ENCODE measurements at regions not wholly inside any gene's neighbourhood (a gene's known extent, or its start where the extent isn't known, plus 50 kb on each side); places are given as distances from the start of the nearest gene placed in this dataset.
A peak's percentile ranks its signal among the peaks of the same experiment; 100 is the strongest.
"Not testable (repeated sequence)": the region's sequence is repeated elsewhere in the genome, so short reads cannot be mapped to it uniquely, and the experiment has no call there.

DNA sequence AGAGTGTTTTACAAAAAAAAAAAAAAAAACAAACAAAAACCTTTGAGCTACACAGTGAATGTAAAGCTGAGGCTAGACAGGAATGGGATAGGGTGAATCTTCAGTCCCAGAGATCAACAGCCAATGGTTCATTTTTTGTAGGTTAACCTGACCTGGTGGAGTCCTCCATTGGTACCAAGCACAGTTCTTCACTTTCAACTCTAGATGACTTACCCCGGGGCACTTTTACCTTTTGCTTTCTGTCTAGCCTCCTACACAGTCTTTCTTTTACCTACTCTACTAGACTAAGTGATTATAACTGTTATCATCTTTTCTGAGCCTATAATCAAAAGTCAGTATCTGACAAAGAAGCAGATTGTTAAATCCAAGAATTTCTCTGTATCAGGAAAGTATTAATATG is 50.9 kb downstream of the ANXA2R start:
- no peak for DNase-seq

DNA sequence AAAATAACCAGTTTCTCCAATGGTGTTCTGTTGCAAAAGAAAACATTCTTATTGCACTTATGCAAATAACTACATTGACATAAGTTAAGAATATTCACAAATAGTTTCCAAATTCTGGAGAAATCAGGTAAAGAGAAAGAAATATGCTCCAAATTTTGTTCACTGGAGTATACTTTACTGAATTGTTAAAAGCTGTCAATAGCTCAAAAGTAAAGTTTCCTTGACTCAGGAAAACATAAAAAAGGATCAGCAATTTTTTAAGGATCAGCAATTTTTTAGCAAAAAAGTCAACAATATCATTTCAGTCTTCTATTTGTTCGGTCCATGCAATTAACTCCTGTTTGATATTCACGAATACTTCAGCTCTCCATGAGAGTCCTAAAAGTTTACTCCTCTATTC is 51.6 kb downstream of the ANXA2R start:
- no peak for DNase-seq

DNA sequence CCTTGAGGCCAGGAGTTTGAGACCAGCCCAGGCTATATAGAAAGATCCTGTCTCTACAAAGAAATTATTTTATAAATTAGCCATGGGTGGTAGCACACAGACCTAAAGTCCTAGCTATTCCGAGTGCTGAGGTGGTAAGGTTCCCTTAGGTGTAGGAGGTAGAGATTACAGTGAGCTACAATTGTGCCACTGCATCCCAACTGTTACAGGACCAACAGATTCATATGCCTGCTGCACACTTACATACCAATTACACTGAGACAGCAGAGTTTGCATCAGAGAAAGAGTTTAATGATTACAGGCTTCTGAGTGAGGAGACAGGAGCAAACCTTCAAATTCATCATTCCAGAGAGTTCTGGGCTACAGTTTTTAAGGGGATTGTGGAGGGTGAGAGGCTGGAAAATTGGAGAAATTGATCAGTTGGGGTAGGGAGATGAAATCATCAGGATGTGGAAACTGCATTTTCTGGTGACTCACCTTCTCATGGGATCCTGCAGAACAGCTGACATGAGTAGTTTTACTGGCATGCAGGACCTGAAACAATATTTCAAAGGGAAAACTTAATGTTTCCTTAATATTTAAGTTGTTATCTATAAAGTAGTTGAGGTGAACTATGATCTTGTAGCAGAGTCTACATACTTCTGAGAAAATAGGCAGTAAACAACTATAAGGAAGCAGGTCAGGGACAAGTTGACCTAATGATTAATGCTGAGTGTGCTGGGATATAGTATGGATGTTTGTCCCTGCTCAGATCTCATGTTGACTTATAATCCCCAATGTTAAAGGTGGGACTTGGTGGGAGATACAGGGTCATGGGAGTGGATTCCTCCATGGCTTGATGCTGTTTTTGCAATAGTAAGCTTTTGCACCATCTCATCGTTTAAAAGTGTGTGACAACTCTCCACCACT is 54.7 kb downstream of the ANXA2R start:
- no peak for DNase-seq

DNA sequence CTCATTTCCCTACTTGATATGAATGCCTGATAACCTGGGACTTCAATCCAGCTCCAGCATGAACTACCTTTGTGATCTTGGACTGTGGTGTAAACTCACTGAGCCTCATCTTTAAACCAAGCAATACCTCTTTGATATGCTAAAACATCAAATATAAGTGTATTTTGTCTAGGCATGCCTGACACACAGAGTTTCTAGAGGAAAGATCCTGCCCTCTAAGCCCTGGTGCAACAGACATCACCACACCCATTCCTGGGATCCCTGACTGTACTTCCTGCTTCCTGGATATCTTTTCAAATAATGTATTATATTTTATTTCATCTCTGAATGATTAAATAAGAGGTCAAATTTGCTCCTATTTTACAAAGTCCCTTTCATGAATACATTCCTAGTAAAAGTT is 55.8 kb downstream of the ANXA2R start:
- no peak for DNase-seq

DNA sequence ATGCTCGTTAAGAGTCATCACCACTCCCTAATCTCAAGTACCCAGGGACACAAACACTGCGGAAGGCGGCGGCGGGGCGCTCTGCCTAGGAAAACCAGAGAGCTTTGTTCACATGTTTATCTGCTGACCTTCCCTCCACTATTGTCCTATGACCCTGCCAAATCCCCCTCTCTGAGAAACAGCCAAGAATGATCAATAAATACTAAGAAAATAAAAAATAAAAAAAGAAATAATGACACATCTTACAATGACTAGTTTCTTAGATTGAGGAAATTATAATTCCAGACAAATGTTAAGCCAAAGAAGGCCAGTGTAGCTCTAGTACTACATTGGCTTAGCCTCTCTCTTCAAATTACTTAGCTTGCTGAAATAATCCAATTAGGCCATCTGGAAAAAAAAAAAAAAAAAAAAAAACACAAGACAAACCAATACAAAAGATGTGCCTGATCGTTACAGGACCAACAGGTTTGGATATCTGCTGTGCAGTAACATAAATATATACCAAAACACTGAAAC is 58.0 kb downstream of the ANXA2R start:
- DNase-seq: peak; percentile 89

DNA sequence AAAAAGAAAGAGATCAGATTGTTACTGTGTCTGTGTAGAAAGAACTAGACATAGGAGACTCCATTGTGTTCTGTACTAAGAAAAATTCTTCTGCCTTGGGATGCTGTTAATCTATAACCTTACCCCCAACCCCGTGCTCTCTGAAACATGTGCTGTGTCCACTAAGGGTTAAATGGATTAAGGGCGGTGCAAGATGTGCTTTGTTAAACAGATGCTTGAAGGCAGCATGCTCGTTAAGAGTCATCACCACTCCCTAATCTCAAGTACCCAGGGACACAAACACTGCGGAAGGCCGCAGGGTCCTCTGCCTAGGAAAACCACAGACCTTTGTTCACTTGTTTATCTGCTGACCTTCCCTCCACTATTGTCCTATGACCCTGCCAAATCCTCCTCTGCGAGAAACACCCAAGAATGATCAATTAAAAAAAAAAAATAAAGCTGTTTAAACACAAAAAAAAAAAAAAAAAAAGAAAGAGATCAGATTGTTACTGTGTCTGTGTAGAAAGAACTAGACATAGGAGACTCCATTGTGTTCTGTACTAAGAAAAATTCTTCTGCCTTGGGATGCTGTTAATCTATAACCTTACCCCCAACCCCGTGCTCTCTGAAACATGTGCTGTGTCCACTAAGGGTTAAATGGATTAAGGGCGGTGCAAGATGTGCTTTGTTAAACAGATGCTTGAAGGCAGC is 58.6 kb downstream of the ANXA2R start:
- not testable (repeated sequence) for DNase-seq

DNA sequence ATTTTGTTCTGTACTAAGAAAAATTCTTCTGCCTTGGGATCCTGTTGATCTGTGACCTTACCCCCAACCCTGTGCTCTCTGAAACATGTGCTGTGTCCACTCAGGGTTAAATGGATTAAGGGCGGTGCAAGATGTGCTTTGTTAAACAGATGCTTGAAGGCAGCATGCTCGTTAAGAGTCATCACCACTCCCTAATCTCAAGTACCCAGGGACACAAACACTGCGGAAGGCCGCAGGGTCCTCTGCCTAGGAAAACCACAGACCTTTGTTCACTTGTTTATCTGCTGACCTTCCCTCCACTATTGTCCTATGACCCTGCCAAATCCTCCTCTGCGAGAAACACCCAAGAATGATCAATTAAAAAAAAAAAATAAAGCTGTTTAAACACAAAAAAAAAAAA is 59.1 kb downstream of the ANXA2R start:
- DNase-seq: not testable (repeated sequence)

DNA sequence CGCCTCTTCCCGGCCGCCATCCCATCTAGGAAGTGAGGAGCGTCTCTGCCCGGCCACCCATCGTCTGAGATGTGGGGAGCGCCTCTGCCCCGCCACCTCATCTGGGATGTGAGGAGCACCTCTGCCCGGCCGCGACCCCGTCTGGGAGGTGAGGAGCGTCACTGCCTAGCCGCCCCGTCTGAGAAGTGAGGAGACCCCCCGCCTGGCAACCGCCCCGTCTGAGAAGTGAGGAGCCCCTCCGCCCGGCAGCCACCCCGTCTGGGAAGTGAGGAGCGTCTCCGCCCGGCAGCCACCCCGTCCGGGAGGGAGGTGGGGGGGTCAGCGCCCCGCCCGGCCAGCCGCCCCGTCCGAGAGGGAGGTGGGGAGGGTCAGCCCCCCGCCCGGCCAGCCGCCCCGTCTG is 59.7 kb downstream of the ANXA2R start:
- DNase-seq: not testable (repeated sequence)

DNA sequence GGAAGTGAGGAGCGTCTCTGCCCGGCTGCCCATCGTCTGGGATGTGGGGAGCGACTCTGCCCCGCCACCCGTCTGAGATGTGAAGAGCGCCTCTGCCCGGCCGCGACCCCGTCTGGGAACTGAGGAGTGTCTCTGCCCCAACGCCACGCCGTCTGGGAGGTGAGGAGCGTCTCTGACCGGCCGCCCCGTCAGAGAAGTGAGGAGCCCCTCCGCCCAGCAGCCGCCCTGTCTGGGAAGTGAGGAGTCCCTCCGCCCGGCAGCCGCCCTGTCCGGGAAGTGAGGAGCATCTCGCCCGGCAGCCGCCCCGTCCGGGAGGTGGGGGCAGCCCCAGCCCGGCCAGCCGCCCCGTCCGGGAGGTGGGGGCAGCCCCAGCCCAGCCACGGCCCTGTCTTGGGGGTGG is 60.9 kb downstream of the ANXA2R start:
- DNase-seq: not testable (repeated sequence)

DNA sequence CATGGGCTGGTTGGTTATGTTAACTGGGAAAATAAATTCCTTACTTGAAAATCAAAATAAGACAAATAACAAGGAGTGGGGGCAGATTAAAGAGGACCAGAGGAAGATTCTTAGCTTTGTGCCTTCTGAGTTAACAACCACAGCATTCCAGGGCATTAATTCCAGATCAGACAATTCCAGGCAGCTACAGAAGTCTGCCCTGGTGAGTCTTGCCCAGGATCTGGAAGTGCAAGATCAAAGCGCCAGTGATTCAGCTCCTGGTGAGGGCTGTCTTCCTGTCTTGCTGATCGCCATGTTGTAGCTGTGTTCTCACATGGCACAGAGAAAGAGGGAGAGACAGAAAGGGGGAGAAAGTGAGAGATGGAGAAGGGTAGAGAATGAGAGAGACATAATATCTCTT is 65.6 kb downstream of the ANXA2R start:
- no peak for DNase-seq

DNA sequence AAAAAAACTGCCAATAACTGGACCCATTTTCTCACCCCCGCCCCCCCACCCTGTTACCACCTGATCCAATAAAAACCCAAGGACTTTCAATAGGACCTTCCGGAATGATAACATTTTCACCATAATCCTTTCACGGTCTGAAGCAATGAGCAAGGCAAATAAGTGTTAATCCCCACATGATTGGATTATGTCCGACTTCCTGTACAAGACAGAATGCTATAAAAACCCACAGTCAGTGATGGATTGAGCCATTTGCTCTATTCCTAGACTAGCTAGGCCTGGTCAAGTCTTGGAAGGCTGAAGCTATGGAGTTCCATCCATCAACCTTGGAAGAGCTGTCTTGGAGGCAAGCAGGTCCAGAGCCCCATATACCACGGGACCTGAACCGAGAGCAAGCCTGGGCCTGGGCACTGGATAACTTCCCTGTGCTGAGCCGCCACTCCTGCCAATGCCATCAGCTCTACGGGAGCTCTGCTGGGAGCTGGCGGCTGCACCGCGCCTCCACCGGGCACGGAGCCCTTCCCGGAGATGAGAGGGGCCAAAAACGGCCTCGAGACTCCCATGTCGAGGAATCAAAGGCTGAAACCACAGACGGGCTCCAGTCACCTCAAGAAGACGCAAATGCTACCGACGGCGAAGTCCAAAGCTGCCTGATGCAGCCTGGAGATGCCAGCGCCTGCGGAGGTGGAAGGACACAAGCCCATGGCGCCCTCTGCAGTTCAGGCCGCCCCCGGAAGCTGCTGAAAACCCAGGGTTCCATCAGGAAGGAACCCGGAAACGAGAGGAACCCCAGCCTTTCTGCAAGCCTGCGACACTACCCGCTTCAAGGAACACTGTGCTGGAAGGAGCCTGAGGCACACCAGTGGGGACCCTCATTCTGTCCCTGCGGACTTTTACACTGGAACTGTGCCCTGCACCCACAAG is 69.2 kb downstream of the ANXA2R start:
- no peak for DNase-seq

DNA sequence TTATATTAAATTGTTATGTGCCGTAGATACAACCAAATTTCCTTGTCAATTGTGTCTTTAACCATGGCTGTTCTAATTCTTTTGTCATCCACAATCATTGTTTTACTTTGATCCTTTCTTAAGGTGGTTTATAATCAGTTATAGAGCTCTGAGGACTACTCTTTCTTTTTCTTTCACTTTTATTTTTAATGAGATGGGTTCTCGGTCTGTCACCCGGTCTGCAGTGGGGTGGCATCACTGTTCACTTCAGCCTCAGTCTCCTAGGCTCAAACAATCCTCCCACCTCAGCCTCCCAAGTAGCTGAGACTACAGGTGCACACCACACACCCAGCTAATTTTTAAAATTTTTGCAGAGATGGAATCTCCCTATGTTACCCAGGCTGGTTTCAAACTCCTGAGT is 74.2 kb downstream of the ANXA2R start:
- DNase-seq: no peak

DNA sequence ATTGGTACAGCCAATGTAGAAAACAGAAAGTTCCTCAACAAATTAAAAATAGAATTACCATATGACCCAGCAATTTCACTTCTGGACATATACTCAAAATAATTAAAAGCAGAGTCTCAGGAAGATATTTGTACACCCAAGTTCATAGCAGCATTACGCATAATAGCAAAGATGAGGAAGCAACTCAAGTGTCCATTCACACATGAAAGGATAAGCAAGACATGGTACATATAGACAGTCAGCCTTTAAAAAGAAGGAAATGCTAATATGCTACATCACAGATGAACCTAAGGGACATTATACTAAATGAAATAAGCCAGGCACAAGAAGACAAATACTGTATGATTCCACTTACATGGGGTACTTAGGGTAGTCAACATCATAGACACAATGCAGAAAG is 76.7 kb downstream of the ANXA2R start:
- DNase-seq: no peak

DNA sequence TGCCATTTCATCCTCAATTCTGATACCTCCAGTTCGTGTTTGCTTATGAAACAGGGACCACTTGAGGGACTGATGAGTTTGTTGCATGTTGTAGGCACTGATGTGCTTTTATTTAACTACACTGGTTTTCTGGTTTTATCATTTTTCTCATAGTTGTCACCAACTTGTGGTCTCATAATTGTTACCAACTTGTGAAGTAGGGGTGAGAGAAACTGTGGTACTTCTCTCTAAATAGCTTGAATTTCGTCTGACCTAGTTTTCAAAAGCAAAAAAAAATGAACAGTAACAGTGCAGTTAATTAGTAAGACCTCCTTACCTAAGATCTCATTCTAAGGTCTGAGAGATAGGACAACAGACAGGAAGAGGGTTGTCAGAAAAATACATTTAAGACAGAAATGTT is 78.0 kb downstream of the ANXA2R start:
- no peak for DNase-seq

DNA sequence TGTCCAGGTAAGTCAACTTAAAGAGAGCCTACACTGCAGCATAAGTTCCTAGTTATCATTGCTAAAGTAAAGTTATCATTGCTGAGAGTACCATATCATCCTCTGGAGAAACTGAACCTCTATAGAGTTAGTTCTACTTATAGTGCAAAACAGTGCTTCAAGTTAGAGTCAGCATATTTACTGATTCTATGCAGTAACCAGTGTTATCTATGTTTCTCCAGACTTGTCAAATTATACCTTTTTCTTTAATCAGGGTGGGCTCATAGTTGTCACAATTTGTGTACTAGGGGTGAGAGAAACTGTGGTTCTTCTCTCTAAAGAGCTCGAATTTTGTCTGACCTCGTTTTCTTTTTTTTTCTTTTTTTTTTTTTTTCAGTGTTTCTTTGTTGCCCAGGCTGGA is 79.6 kb downstream of the ANXA2R start:
- no peak for DNase-seq

DNA sequence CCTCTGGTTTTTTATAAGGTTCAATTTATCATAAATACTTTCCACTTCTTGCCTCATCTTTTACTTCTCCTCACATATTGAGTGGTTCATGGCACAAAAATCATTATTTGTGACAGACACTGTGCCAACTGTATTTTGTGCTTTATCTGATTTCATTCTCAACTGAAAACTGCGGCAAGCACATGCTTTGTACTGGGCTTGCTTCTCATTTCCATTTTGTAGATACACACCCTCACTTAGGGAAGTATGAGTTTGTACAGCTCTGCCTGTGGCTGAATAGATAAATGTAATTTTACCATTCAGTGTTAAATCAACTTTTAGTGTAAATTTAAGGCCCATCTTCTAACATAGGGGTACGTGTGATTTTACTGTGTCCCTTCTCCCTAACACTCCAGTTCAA is 83.6 kb downstream of the ANXA2R start:
- no peak for DNase-seq

DNA sequence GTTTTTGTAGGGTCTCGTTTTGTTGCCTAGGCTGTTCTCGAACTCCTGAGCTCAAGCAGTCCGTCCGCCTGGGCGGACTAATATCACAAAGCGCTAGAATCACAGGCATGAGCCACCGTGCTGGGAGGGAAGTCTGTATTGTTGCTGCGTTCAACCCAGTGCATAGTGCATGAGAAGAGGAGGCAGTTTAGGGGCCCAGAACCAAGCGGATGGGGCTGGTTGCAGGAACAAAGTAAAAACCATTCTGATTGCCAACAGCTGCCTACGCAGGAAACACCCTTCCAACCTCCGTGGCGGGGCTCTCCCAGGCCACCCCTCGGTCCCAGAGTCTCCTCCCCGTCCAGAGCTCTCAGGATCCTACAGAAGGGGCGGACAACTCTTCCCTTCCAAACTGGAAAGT is 87.1 kb downstream of the ANXA2R start:
- no peak for DNase-seq

DNA sequence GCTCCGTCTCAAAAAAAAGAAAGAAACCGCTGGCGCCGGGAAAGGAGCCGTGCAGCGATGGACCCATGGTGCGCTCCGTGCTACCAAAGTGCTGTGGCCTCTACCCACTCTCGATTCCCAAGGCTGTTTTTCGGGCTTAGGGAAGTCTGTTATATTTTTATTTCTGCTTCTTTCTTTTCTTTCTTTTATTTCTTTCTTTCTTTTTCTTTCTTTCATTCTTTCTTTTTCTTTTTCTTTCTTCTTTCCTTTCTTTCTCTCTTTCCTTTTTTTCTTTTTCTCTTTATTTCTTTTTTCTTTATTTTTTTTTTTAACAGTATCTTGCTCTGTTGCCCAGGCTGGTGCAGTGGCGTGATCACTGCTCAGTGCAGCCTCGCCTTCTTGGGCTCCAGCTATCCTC is 87.5 kb downstream of the ANXA2R start:
- DNase-seq: no peak

DNA sequence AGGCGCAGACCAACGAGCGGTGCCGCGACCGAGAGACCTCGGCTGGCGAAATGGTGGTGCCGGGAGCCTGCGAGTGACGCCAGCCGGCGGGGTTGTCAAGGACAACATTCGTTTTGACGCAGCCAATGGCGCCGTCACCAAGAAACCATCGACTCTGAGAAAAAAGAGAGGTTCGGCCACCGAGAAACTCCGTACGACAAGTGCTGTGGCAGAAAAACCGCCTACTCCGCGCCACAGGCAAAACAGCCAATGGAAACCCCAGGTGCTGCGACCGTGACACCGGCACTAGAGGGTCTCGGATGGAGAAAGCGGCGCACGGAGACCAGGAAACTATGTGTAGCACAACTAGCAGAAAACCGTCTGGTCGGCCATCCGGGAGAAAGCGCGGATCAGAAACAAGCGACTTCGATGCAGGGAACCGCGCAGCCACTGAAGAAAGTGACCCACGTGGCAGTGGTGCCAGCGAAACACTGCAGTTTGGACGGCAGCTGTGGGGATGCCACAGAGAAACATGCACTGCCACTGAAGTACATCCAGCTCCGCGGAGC is 88.8 kb downstream of the ANXA2R start:
- peak; percentile 94 for DNase-seq

DNA sequence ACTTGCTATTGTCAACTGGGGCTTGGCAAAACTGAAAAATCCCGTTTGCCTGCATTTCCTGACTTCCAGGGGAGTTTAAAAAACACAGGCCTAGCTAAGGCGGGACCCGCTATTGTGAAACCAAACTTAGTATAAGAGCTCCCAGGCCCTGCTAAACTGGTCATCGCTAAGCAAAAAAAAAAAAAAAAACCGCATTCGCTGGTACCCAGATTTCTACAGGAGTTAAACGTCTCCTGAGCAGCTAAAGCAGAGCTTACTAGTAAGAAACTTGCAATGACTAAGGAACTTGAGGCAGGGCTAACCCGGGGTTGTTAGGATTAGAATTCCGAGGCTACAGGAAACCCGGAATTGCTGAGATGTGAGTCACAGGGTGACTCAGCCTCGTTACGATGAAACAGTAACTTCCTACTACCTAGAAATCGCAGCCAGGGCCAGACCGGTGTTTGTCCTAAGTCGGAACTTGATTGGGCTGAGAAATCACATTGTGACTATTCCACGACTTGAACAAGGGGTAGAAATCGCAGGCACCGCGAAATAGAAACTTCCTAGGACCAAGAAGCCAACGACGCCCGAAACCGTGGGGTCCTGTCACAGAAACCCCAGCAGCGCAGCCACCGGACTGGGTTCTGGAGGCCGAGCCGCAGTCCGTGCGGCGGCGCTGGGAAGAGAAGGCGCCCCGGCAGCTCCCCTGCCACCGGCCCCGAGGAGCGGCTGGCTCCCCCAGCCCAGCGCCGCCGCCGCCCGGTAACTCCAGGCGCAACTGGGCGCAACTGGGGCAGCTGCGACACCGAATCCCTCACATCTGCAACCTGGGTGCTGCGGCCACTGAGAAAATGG is 89.4 kb downstream of the ANXA2R start:
- DNase-seq: peak; percentile 91

DNA sequence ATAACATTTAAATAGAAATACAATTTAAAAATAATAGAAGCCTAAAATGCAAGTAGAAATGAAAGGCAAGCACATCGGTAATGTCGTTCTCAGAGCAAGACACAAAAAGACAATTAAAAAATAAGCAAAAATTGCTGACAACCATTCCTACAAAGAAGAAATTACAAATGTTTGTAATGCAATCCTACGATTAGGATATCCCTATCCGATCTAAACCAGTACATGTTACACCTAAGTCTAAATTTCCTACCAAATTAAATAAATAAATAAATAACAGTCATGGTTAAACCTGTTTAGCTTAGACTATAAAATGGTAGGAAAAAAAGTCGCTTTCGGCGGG is 90.0 kb downstream of the ANXA2R start:
- no peak for DNase-seq

Data from NCI-H748 treated with DMSO at 0.1 percent for 48 hours (cell line).